ENCODE measurements at regions not wholly inside any gene's neighbourhood (a gene's known extent, or its start where the extent isn't known, plus 50 kb on each side); places are given as distances from the start of the nearest gene placed in this dataset.

GRCh38 chr1:79422726-79423125 lies 416.2 kb upstream of the ADGRL4 start:
- Histone ChIP-seq H3K9ac (ENCODE audit: low read depth in 1 of 2, low read length in 2 of 2) (no peak overlapping the region), H3K27ac (ENCODE audit: low read depth in 1 of 2, low read length in 2 of 2) (no peak overlapping the region), H3K4me3 (ENCODE audit: low read depth in 1 of 3, low read length in 3 of 3) (no peak overlapping the region), H3K9me3 (ENCODE audit: control insufficient read depth in 4 of 4, low read length in 3 of 4) (no peaks in the 10 kb centered on the region), H3K27me3 (ENCODE audit: control insufficient read depth in 4 of 4, insufficient read depth in 4 of 4, low read length in 3 of 4) (no peaks in the 10 kb centered on the region), H3K4me1 (ENCODE audit: control insufficient read depth in 4 of 4, insufficient read depth in 4 of 4, low read length in 3 of 4) (no peaks in the 10 kb centered on the region), H3K36me3 (ENCODE audit: control insufficient read depth in 4 of 4, insufficient read depth in 3 of 4, low read depth in 1 of 4, low read length in 3 of 4) (no peaks in the 10 kb centered on the region)
- DNase-seq (ENCODE audit: low spot score): no peak
- WGBS: 79% methylated on average over 2 of the region's 2 CpGs
- TF ChIP-seq GABPA (IDR thresholded peaks at IDR 0.05 in 1 of 2, conservative IDR thresholded peaks at IDR 0.05 in 1 of 2) (no peak), HNF4A (conservative IDR thresholded peaks at IDR 0.05) (no peak), RAD21 (IDR thresholded peaks at IDR 0.05) (no peak), JUND (IDR thresholded peaks at IDR 0.05) (no peak), ATF3 (IDR thresholded peaks at IDR 0.05) (no peak), NR2F2 (IDR thresholded peaks at IDR 0.05) (no peak), TAF1 (conservative IDR thresholded peaks at IDR 0.05) (no peak), REST (IDR thresholded peaks at IDR 0.05) (no peak), RXRA (IDR thresholded peaks at IDR 0.05) (no peak), FOXA1 (IDR thresholded peaks at IDR 0.05) (no peak), HNF4G (IDR thresholded peaks at IDR 0.05) (no peak), FOXA2 (IDR thresholded peaks at IDR 0.05) (no peak), SP1 (IDR thresholded peaks at IDR 0.05) (no peak), CTCF (IDR thresholded peaks at IDR 0.05; ENCODE audit: low read depth, low read length, missing input control) (no peak), MAX (IDR thresholded peaks at IDR 0.05) (no peak), ZBTB33 (IDR thresholded peaks at IDR 0.05) (no peak)

- H3K27ac ChIP-seq (ENCODE audit: low read depth in 1 of 2, low read length in 2 of 2): no peak overlapping the region
- no peaks in the 10 kb centered on the region for H3K36me3 ChIP-seq (ENCODE audit: control insufficient read depth in 4 of 4, insufficient read depth in 3 of 4, low read depth in 1 of 4, low read length in 3 of 4)
- H3K4me3 ChIP-seq (ENCODE audit: low read depth in 1 of 3, low read length in 3 of 3): no peak overlapping the region
- H3K9ac ChIP-seq (ENCODE audit: low read depth in 1 of 2, low read length in 2 of 2): no peak overlapping the region
- H3K4me1 ChIP-seq (ENCODE audit: control insufficient read depth in 4 of 4, insufficient read depth in 4 of 4, low read length in 3 of 4): no peaks in the 10 kb centered on the region
- H3K27me3 ChIP-seq (ENCODE audit: control insufficient read depth in 4 of 4, insufficient read depth in 4 of 4, low read length in 3 of 4): no peaks in the 10 kb centered on the region
- WGBS: 73% methylated on average over 2 of the region's 2 CpGs
- H3K9me3 ChIP-seq (ENCODE audit: control insufficient read depth in 4 of 4, low read length in 3 of 4): no peaks in the 10 kb centered on the region
- no peak for DNase-seq (ENCODE audit: low spot score)
- no peak for TF ChIP-seq JUND (IDR thresholded peaks at IDR 0.05)
- no peak for TF ChIP-seq CTCF (IDR thresholded peaks at IDR 0.05; ENCODE audit: low read depth, low read length, missing input control)
- no peak for TF ChIP-seq FOXA2 (IDR thresholded peaks at IDR 0.05)
- no peak for TF ChIP-seq HNF4G (IDR thresholded peaks at IDR 0.05)
- no peak for TF ChIP-seq MAX (IDR thresholded peaks at IDR 0.05)
- TF ChIP-seq SP1 (IDR thresholded peaks at IDR 0.05): no peak
- no peak for TF ChIP-seq HNF4A (conservative IDR thresholded peaks at IDR 0.05)
- no peak for TF ChIP-seq FOXA1 (IDR thresholded peaks at IDR 0.05)
- TF ChIP-seq NR2F2 (IDR thresholded peaks at IDR 0.05): no peak
- no peak for TF ChIP-seq TAF1 (conservative IDR thresholded peaks at IDR 0.05)
- no peak for TF ChIP-seq REST (IDR thresholded peaks at IDR 0.05)
- no peak for TF ChIP-seq GABPA (IDR thresholded peaks at IDR 0.05 in 1 of 2, conservative IDR thresholded peaks at IDR 0.05 in 1 of 2)
- no peak for TF ChIP-seq YY1 (IDR thresholded peaks at IDR 0.05)
- TF ChIP-seq EGR1 (IDR thresholded peaks at IDR 0.05; ENCODE audit: low read depth in 2 of 2): no peak
Measured at GRCh38 chr1:79398501-79398900, 392.0 kb upstream of the ADGRL4 start.

All from liver (tissue), 8 donors.